Esophagus squamous epithelium (tissue), 5 donors: ENCODE measurements at regions not wholly inside any gene's neighbourhood (a gene's known extent, or its start where the extent isn't known, plus 50 kb on each side); places are given as distances from the start of the nearest gene placed in this dataset.
"Not testable (repeated sequence)": the region's sequence is repeated elsewhere in the genome, so short reads cannot be mapped to it uniquely, and the experiment has no call there.

ENCODE experiments used
- DNase-seq: peaks from one replicate; lab custom pipeline; 2025; lab: John Stamatoyannopoulos, UW
- H3K27ac ChIP-seq, 4 donors: fragments of 200-600 bp; sonication (generic); one replicate each; pipeline ENCODE4 v1.5.1; 2016 to 2019; ENCODE audit warnings: mild to moderate bottlenecking in 1 of 4
- H3K27me3 ChIP-seq, 4 donors: fragments of 200-600 bp; sonication (generic); 1 replicate in 3 of 4; 2 replicates in 1 of 4; pipeline versions ENCODE4 v1.5.1 to v1.6.0; 2017 to 2021; ENCODE audit warnings: antibody characterized with exemption in 1 of 4
- H3K36me3 ChIP-seq, 3 donors: fragments of 200-600 bp; sonication (generic); one replicate each; pipeline ENCODE4 v1.5.1; 2016 to 2019
- H3K4me1 ChIP-seq, 3 donors: fragments of 200-600 bp; sonication (generic); one replicate each; pipeline ENCODE4 v1.5.1; 2017 to 2019
- H3K4me3 ChIP-seq, 4 donors: fragments of 200-600 bp; sonication (generic); 1 replicate in 3 of 4; 2 replicates in 1 of 4; pipeline ENCODE4 v1.5.1; 2016 to 2019; ENCODE audit warnings: mild to moderate bottlenecking in 2 of 4, moderate library complexity in 1 of 4
- H3K9me3 ChIP-seq, 3 donors: fragments of 200-600 bp; sonication (generic); one replicate each; pipeline ENCODE4 v1.5.1; 2016 to 2019
- CTCF ChIP-seq, 6 experiments: fragments of 450-650 bp in 4 of 6; fragments of 200-600 bp in 2 of 6; sonication (generic) in 2 of 6; IDR thresholded peaks; one replicate each; pipeline ENCODE4 v1.5.1; 2016 to 2019; ENCODE audit warnings: antibody characterized with exemption in 6 of 6, mild to moderate bottlenecking in 4 of 6, moderate library complexity in 4 of 6
- POLR2A ChIP-seq, 4 donors: fragments of 450-650 bp; IDR thresholded peaks; one replicate each; pipeline ENCODE4 v1.6.1; 2017; ENCODE audit warnings: antibody characterized with exemption in 4 of 4, mild to moderate bottlenecking in 4 of 4, moderate library complexity in 3 of 4
- WGBS, 2 donors: methylation state at CpG; one replicate each; pipeline ENCODE4 v1.1.5; 2018; 5-methylcytosine and 5-hydroxymethylcytosine counted together
- intact Hi-C: fragments of 100-400 bp; cut with DNase I; formaldehyde crosslinking; loops from one replicate; pipeline ENCODE4 v1.15.0; 2022
- donor health status: DM: yes; HTN: yes; CAD: no.

DNA sequence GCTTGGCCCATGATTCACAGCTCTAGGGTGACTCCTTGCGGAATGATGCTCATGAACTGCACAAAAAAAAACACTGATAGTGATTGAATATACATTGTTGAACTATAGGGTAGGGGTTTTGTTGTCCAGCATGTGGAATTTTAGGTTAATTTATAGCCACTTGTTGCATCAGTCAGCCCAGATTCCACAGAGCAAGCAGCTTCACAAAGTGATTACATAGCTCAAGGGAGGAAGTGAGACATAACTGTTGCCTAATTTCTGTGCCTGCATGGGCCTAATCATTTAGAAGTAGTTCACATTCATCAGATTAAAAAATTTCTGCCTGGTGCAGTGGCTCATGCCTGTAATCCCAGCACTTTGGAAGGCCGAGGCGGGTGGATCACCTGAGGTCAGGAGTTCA, 142.2 kb upstream of the ZNF722 start:
- H3K36me3 ChIP-seq, H3K4me3 ChIP-seq, DNase-seq, H3K4me1 ChIP-seq, intact Hi-C loops, H3K27ac ChIP-seq, H3K27me3 ChIP-seq: not testable (repeated sequence)
- peaks cover 0 to 82% (median 3%) of the 10 kb centered on the region in 3 donors for H3K9me3 ChIP-seq
- WGBS, 2 donors, result 63 to 92% methylated on average over 1 to 3 of the region's 3 CpGs

DNA sequence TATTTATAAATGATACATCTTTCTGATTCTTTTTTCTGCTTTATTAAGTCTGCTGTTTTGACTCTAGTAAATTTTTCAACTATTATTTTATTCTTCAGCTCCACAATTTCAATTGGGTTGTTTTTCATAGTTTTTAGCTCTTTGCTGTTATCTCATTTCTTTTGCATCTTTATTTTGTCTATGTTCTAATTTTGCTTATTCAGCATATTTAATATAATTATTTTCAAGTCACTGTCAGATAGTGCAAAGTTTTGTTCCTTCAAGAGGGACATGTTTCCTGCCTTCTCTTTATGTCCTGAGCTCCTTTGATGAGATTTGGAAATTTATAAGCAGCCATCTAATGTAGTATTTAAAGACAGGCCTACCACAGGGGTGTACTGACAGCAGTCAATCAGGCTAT, 131.5 kb upstream of the ZNF722 start:
- no peak overlapping the region for H3K4me3 ChIP-seq
- H3K27me3 ChIP-seq, result no peaks in the 10 kb centered on the region
- peaks cover 0 to 59% (median 10%) of the 10 kb centered on the region in 3 donors for H3K9me3 ChIP-seq
- TF ChIP-seq POLR2A (IDR thresholded peaks at IDR 0.05) (no peak), CTCF (IDR thresholded peaks at IDR 0.05) (no peak)
- H3K36me3 ChIP-seq, result no peaks in the 10 kb centered on the region
- no peaks in the 10 kb centered on the region for H3K4me1 ChIP-seq
- no peak for DNase-seq
- intact Hi-C loops, result no loop called here
- H3K27ac ChIP-seq, result no peak overlapping the region

DNA sequence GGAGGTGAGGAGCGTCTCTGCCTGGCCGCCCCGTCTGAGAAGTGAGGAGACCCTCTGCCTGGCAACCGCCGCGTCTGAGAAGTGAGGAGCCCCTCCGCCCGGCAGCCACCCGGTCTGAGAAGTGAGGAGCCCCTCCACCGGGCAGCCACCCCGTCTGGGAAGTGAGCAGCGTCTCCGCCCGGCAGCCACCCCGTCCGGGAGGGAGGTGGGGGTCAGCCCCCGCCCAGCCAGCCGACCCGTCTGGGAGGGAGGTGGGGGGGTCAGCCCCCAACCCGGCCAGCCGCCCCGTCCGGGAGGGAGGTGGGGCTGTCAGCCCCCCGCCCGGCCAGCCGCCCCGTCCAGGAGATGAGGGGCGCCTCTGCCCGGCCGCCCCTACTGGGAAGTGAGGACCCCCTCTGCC, 124.4 kb upstream of the ZNF722 start:
- H3K36me3 ChIP-seq, H3K4me1 ChIP-seq, H3K27me3 ChIP-seq, H3K4me3 ChIP-seq, DNase-seq, H3K27ac ChIP-seq, intact Hi-C loops: not testable (repeated sequence)
- H3K9me3 ChIP-seq, result peaks cover 0 to 88% (median 41%) of the 10 kb centered on the region in 3 donors
- no CpG with 5 or more reads among the region's 30 CpGs for WGBS, 2 donors

DNA sequence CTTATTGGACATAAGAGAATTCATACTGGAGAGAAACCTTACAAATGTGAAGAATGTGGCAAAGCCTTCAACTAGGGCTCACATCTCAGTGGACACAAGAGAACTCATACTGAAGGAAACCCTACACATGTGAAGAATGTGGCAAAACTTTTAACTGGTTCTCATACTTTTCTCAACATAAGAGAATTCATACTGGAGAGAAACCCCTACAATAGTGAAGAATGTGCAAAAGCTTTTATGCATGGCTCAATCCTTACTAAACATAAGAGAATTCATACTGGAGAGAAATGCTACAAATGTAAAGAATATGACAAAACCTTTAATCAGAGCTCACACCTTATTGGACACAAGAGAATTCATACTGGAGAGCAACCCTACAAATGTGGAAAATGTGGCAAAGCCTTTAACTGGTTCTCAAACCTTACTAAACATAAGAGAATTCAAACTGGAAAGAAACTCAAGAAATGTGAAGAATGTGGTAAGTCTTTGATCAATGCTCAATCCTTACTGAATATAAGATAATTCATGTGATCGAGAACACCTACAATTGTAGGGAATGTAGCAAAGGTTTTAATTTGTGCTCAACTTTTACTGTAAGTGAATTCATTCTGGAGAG, 121.8 kb upstream of the ZNF722 start:
- WGBS, 2 donors, result 81 to 89% methylated on average over 1 of the region's 1 CpG
- H3K27me3 ChIP-seq, result no peaks in the 10 kb centered on the region
- no peak for DNase-seq
- TF ChIP-seq CTCF (IDR thresholded peaks at IDR 0.05), result no peak
- TF ChIP-seq POLR2A (IDR thresholded peaks at IDR 0.05), result no peak
- H3K4me1 ChIP-seq, result no peaks in the 10 kb centered on the region
- H3K9me3 ChIP-seq, result peaks cover 0 to 94% (median 56%) of the 10 kb centered on the region in 3 donors
- H3K27ac ChIP-seq, result no peak overlapping the region
- intact Hi-C loops, result no loop called here
- no peak overlapping the region for H3K4me3 ChIP-seq
- no peaks in the 10 kb centered on the region for H3K36me3 ChIP-seq

DNA sequence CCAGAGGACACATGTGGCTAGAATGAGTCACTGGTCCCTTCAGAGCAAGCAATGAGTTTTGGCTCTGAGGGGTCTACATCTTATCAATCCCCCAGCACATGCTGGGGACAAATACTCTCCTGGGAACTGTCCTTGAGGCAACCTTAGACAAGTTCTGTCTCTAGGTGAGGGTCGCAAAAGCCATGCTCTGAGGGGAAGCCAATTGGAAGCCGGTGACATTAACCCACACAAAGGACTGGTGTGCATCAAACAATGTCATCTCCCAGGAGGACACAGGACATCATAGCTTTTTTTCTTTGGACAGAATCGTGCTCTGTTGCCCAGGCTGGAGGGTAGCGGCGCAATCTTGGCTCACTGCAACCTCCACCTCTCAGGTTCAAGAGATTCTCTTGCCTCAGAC, 111.6 kb upstream of the ZNF722 start:
- no peak overlapping the region for H3K27ac ChIP-seq
- TF ChIP-seq CTCF (IDR thresholded peaks at IDR 0.05) (no peak), POLR2A (IDR thresholded peaks at IDR 0.05) (no peak)
- no peak for DNase-seq
- H3K4me1 ChIP-seq, result no peaks in the 10 kb centered on the region
- no peaks in the 10 kb centered on the region for H3K27me3 ChIP-seq
- intact Hi-C loops, result no loop called here
- peaks cover 0 to 89% (median 44%) of the 10 kb centered on the region in 3 donors for H3K9me3 ChIP-seq
- H3K4me3 ChIP-seq, result no peak overlapping the region
- 69 to 73% methylated on average over 5 of the region's 5 CpGs for WGBS, 2 donors
- no peaks in the 10 kb centered on the region for H3K36me3 ChIP-seq

- WGBS, 2 donors, result 30 to 55% methylated on average over 18 of the region's 29 CpGs
- H3K4me1 ChIP-seq, result peaks cover 0 to 19% (median 5%) of the 10 kb centered on the region in 3 donors
- TF ChIP-seq POLR2A (IDR thresholded peaks at IDR 0.05) (no peak), CTCF (IDR thresholded peaks at IDR 0.05) (no peak)
- peak; percentile 31 for DNase-seq
- no peaks in the 10 kb centered on the region for H3K27me3 ChIP-seq
- H3K9me3 ChIP-seq, result no peaks in the 10 kb centered on the region
- H3K4me3 ChIP-seq, result peak overlapping the region; percentile 41 to 65 (median 61)
- no peaks in the 10 kb centered on the region for H3K36me3 ChIP-seq
- peak overlapping the region in 2 of 4 donors; percentile 59 to 72 for H3K27ac ChIP-seq
- intact Hi-C loops, result no loop called here
These were observed 98.8 kb upstream of the ZNF722 start for GRCh38 chr7:63899691-63900393.
